ENCODE measurements at regions not wholly inside any gene's neighbourhood (a gene's known extent, or its start where the extent isn't known, plus 50 kb on each side); places are given as distances from the start of the nearest gene placed in this dataset.

- TF ChIP-seq CTCF (IDR thresholded peaks at IDR 0.05) = no peak
- TF ChIP-seq POLR2A (IDR thresholded peaks at IDR 0.05) = no peak
These were observed 81.9 kb downstream of the ERMARD start for GRCh38 chr6:169833258-169833794.
